HPDE6-E6E7 (cell line): ENCODE measurements at regions not wholly inside any gene's neighbourhood (a gene's known extent, or its start where the extent isn't known, plus 50 kb on each side); places are given as distances from the start of the nearest gene placed in this dataset.

Experiments
- DNase-seq: peaks from one replicate; pipeline ENCODE4 v3.0.0; 2011; ENCODE audit warnings: missing footprints; ENCODE audit errors: extremely low spot score

GRCh38 chr1:55423376-55423775, 208.2 kb upstream of the USP24 start:
- no peak for DNase-seq

DNA sequence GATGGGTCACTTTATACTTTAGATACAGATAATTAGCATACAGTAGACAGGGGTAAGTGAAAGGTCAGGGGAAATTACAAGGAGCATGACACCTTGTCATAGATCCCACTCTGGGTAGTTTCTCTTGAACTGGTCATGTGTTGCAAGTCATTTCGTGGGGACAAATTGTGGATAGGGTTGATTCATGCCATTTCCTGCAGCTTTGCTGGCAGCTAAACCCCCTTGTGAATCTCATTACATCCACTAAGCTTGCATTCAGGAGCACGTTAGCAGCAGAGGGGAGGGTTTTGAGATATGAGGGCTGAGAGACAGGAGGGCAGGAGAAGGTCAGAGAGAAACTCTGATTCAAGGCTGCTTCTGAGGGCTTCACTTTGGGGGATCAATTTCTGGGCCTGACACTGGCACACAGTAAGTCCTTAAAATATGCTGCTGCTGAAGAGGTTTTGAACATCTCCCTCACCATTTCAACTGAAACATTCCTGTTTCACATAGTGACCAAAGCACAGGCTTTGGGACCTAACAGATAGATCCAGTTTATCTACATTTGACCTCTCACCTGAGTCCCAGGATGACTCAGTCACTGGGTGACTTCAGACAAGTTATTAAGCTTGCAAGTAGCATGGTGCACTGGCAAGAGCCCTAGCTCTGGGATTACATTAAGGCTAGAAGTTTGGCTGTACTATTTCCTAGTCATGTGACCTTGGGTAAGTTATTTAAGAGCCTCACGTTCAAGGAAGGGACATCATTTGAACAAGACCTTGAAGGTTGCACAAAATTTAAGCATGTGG, 206.0 kb upstream of the USP24 start:
- DNase-seq, result no peak

GRCh38 chr1:55420026-55420425, 204.9 kb upstream of the USP24 start:
- DNase-seq, result no peak

DNA sequence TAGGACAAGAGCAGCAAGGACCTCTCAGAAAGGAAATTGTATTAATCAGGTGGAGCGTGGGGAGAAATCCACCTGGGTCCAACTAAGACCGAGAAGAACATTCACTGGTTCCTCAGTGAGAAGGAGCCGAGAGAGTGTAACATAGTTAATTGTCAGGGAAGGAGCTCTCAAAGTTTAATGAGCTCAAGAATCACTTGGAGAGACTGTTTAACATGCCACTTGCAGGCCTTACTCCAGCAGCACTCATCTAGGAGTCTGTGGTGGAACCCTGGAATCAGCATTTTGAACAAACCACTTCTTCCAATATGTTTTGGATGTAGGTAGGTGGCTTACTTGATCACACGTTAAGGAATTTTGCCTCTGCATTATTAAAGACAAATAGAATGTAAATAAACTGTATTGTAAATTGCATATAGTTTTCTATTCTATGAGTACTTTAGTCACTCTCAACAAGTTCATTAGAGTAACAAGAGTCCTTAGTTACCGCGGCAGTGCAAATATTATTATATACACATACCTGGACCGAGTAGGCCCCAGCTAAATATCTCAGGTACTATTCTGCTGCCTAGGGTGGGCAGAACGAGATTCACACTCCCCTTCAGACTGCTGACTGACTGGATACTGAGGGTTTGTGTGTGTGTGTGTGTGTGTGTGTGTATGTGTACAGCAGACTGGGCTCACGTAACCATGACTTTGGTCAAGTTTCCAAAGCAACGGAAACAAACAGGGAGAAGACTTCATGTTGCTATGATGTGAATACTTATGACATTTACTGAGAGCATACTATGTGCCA, 203.2 kb upstream of the USP24 start:
- DNase-seq, result no peak

DNA sequence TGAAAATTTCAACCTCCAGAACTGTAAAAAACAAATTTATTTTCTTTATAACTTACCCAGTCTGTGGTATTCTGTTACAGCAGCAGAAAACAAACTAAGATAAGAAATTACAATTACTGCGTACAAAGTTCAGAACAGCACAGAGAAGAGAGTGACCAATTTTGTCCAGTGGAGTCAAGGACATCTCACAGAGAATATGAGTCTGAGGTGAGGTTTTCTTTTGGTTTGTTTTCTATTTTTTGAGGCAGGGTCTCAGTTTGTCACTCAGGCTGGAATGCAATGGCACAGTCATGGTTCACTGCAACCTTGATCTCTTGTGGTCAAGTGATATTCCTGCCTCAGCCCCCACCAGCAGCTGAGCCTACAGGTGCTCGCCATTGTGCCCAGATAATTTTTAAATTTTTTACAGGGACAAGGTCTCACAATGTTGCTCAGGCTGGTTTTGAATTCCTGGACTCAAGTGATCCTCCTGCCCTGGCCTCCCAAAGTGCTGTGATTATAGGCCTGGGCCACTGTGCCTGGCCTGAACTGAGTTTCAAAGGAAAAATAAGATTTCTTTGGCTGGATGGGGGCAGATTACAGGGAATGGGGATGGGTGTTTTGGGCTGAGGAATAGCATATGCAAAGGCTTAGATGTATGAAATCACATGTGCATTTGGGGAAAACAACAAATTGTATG, 201.1 kb upstream of the USP24 start:
- no peak for DNase-seq

- DNase-seq, result no peak
Measured at GRCh38 chr1:55413286-55413685, 198.1 kb upstream of the USP24 start.

- DNase-seq, result no peak
Measured at GRCh38 chr1:55412060-55412459, 196.9 kb upstream of the USP24 start.

DNA sequence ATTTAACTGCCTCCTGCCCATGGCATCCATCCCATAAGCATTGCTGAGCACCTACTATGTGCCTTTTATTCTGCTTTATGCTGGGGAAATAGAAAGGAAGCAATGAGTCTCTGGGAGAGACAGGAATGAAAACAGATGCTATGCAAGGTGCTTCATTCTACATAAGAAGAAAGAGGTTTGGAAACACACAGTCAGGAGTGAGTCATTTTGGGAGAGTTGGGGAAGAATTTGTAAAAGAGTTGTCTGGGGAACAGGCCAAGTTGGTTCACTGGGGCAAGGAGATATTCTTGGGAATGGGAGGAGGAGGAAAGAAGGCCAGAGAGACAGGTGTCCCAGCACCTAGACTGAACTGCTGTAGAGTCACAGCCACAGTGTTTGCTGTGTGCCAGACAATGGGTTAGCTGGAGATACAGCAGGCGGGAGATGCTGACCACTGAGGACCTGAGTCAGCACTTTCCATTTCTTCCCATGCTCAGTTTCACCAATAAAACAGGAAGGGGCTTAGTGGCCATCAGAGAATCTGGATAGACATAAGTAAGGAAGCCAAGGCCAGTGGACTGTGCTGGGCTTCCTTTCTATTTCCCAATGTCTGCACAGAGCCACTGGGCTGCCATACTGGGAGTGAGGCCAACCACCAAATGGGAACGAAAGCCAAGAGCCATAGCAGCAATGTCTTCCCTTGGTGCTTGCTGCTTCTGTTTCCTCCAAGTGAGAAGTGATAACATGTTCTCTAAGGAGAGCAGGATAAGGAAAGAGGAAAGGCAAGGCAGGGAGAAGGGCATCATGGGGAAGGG, 187.7 kb upstream of the USP24 start:
- DNase-seq, result no peak

DNA sequence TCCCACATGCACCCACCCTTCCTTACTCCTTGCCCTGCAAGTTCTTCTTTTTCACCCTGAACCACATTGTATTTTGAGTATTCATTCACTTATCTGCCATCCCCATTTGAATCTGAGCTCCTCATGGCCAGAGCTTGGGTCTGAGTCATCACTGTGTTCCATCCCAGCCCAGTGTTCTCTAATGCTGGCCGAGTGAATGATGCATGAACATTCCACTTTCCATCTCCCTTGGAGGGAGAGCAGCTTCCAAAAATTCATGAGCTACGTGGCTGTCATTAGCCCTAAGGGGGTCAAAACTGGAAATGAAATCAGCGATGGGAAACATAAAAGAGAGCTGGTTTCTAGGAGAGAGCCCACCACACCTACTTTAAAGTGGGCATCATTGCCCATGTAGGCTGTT, 187.0 kb upstream of the USP24 start:
- DNase-seq, result no peak

DNA sequence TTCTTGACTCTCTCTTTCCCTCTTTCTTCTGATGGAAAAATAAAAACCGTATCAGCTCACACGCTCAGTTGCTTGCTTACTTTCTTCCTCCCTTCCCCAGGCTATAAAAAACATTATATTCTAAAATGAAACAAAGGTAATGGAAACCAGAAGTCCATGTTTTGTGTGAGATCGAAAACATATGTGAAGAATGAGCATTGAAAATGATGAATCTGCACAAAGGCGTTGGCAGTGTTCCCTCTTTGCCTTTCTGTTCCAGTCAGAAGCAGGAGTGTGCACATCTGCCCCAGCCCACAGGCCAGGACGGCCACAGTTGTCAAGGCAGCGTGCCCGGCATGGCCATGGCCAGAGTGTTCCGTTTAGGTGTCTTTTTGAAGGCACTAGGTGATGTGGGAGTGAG, 185.3 kb upstream of the USP24 start:
- no peak for DNase-seq

DNA sequence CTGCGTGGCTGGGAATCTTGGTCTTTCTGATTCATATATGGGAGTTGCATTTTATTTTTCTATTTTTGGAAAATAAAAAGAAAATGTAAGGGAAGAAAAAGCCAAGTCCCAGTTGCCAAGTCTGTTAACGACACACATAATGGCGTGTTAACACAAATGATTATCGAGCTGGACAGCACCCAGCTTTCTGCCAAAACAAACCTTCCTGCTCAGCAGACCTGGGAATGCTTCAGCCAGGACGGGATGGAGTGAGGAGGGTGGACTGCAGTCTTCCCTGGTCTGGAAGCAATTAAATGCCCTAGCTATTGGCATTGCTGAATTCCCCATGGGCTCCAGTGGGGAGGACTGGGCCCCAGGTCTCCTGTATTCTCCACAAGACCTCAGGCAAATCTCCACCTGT, 184.2 kb upstream of the USP24 start:
- no peak for DNase-seq

- no peak for DNase-seq
Measured at GRCh38 chr1:55396381-55396891, 181.3 kb upstream of the USP24 start.

- DNase-seq, result no peak
Measured at GRCh38 chr1:55388960-55389359, 173.8 kb upstream of the USP24 start.

GRCh38 chr1:55387145-55387544, 172.0 kb upstream of the USP24 start:
- no peak for DNase-seq

GRCh38 chr1:55386456-55386855, 171.3 kb upstream of the USP24 start:
- DNase-seq, result no peak

DNA sequence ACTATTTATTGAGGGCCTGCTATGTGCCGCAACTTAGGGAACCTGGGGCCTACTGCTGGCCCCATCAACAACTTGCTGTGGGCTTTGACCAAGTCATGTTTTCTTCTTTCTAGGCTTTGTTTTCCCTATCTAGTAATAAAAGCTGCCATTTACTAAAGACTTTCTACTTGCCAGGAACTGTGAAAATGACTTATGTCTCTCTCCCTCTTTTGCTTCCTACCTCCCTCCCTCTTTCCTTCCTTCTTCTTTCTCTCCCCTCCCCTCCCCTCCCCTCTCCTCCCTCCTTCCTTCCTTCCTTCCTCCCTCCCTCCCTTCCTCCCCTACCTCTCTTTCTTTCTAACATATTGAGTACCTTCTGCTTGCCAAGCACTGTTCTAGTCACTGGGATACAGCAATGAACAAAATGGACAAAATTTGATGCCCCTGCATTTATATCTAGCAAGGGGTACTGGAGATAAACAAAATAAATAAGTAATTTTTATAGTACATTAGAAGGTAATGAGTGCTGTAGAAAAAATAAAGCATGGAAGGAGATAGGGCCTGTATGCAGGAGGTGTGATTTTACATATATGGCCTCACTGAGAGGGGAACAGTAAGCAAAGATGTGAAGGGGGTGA, 170.3 kb upstream of the USP24 start:
- no peak for DNase-seq

DNA sequence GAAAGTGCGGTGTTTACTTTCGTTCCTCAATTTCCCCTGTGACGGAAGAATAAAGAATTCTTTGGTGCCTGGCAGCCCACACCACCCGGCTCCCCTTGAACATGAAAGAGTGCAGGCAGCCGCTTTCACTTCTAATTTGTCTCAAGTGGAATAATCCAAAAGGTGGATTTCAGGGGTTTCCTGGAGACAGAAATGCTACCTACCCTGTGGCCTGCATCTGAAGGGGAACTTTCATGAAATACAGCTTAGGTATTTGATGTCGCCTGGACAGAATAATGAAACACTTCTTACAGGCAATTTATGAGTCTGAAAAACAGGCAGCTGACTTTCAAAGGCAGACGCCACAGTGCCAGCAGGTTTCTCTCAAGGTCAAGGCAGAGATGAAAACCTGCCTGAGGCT, 169.5 kb upstream of the USP24 start:
- DNase-seq, result no peak

DNA sequence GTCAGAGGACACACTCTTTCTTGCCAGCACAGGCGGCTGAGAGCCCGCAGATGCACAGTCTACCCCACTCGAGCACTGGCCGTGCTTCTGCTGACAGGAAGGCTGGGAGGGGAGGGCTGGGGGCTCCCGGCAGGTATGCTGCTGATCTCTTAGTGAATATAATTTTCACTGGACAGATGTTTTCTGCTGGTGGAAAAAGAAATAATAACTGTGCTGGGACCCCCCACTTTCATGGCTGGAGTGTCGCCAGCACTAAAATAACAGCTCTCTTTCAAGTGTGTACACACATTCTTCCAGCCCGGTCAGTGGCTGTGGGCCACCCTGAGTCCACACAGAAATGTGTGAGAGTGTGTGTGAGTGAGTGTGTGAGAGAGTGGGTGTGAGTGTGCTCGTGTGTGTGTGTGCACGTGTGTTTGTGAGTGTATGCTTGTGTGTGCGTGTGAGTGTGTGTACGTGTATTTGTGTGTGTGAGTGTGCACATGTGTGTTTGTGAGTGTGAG, 167.7 kb upstream of the USP24 start:
- DNase-seq, result no peak

- no peak for DNase-seq
Measured at GRCh38 chr1:55381983-55382382, 166.8 kb upstream of the USP24 start.

- DNase-seq, result no peak
Measured at GRCh38 chr1:55381491-55381890, 166.3 kb upstream of the USP24 start.

DNA sequence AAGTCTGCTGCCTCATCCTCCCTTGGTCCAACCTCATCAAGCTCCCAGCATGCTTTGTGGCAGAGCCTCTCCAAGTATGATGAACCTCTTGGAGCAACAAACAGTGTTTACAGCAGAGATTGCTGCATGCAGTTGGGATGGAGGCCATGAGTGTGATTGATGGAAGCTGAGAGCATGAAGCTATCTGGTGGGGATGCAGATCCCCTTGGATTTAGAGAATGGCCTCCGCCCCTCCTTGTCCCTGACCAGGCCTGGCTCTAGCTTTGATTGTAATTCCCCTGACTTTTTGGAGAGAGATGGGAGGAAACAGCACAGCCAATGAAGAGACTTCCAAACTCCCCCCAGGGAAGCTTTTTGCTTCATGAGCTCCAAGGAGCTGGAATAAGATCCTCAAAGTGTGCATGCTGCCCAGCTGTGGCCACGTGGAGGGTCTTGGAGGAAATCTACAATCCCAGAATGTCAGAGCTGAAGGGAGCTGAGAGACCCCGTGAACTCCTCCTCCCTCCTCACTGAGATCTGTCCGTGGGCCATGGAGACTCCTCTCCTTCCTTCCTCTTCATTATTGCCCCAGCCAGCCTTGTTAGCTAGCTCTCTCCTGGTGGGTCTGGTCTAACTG, 165.3 kb upstream of the USP24 start:
- DNase-seq, result no peak
